Inferior parietal cortex (tissue), 1 donor: ENCODE measurements at regions not wholly inside any gene's neighbourhood (a gene's known extent, or its start where the extent isn't known, plus 50 kb on each side); places are given as distances from the start of the nearest gene placed in this dataset.
"Not testable (repeated sequence)": the region's sequence is repeated elsewhere in the genome, so short reads cannot be mapped to it uniquely, and the experiment has no call there.

ENCODE experiments used
- DNase-seq: peaks from one replicate; pipeline ENCODE4 v3.0.0-alpha.2; 2016; ENCODE audit errors: extremely low spot score

- DNase-seq = no peak
Measured at GRCh38 chr12:28689398-28690175, 459.5 kb upstream of the FAR2 start.

GRCh38 chr12:28693565-28694219 lies 455.4 kb upstream of the FAR2 start:
- no peak for DNase-seq

- no peak for DNase-seq
Measured at GRCh38 chr12:28698553-28698952, 450.5 kb upstream of the FAR2 start.

GRCh38 chr12:28699029-28699428 lies 450.0 kb upstream of the FAR2 start:
- DNase-seq = no peak

GRCh38 chr12:28700161-28700560 lies 448.9 kb upstream of the FAR2 start:
- DNase-seq = no peak

GRCh38 chr12:28704477-28705169 lies 444.5 kb upstream of the FAR2 start:
- no peak for DNase-seq

- DNase-seq = no peak
Measured at GRCh38 chr12:28708918-28709371, 440.1 kb upstream of the FAR2 start.

GRCh38 chr12:28709986-28710685 lies 438.9 kb upstream of the FAR2 start:
- no peak for DNase-seq

- no peak for DNase-seq
Measured at GRCh38 chr12:28710882-28711281, 438.2 kb upstream of the FAR2 start.

GRCh38 chr12:28711421-28711820 lies 437.7 kb upstream of the FAR2 start:
- DNase-seq = no peak

- DNase-seq = no peak
Measured at GRCh38 chr12:28742791-28743190, 406.3 kb upstream of the FAR2 start.

- no peak for DNase-seq
Measured at GRCh38 chr12:28746734-28747325, 402.2 kb upstream of the FAR2 start.

- DNase-seq = no peak
Measured at GRCh38 chr12:28750946-28751685, 398.0 kb upstream of the FAR2 start.

GRCh38 chr12:28755027-28755426 lies 394.1 kb upstream of the FAR2 start:
- no peak for DNase-seq

GRCh38 chr12:28759333-28759732 lies 389.7 kb upstream of the FAR2 start:
- DNase-seq = no peak

- not testable (repeated sequence) for DNase-seq
Measured at GRCh38 chr12:28760040-28760903, 388.8 kb upstream of the FAR2 start.

- DNase-seq = not testable (repeated sequence)
Measured at GRCh38 chr12:28761897-28762296, 387.2 kb upstream of the FAR2 start.

GRCh38 chr12:28766398-28766797 lies 382.7 kb upstream of the FAR2 start:
- no peak for DNase-seq

GRCh38 chr12:28767836-28768348 lies 381.2 kb upstream of the FAR2 start:
- DNase-seq = no peak

GRCh38 chr12:28770322-28770721 lies 378.8 kb upstream of the FAR2 start:
- no peak for DNase-seq
